H1 (cell line): ENCODE measurements at regions not wholly inside any gene's neighbourhood (a gene's known extent, or its start where the extent isn't known, plus 50 kb on each side); places are given as distances from the start of the nearest gene placed in this dataset.
"Not testable (repeated sequence)": the region's sequence is repeated elsewhere in the genome, so short reads cannot be mapped to it uniquely, and the experiment has no call there.

Source experiments
- CTCF ChIA-PET: fragments of 300-600 bp; sonication (Branson Sonifier 250); formaldehyde crosslinking; loops from one replicate; lab custom pipeline; 2021; ENCODE audit not compliant: partially characterized antibody; lab: Charles Lee
- POLR2A ChIA-PET: fragments of 300-600 bp; sonication (Branson Sonifier 250); formaldehyde crosslinking; loops from one replicate; lab custom pipeline; 2021; ENCODE audit warnings: inconsistent platforms; ENCODE audit not compliant: partially characterized antibody; lab: Charles Lee
- DNase-seq, 2 experiments: peaks; one replicate each; pipeline versions ENCODE4 v3.0.0 to v3.0.0-alpha.2; 2010 to 2022; ENCODE audit warnings: low spot score in 2 of 2, low read depth in 1 of 2, mixed read lengths in 1 of 2
- FAIRE-seq: peaks from 2 replicates; lab custom pipeline; 2011; peaks lifted over from hg19 to GRCh38; lab: Jason Lieb, UNC
- H2AFZ ChIP-seq: 2 replicates; pipeline ENCODE4 v1.8.1; 2012; ENCODE audit warnings: low read length, inconsistent platforms
- H2AK5ac ChIP-seq: 2 replicates; pipeline ENCODE4 v1.6.1; 2013; ENCODE audit warnings: low read depth, low read length
- H2BK120ac ChIP-seq: replicated peaks from 2 replicates; pipeline ENCODE3; 2013; ENCODE audit warnings: low read depth, low read length, inconsistent platforms
- H2BK12ac ChIP-seq: 2 replicates; pipeline ENCODE4 v1.6.1; 2013; ENCODE audit warnings: low read depth, low read length
- H2BK15ac ChIP-seq: 2 replicates; pipeline ENCODE4 v1.6.1; 2013; ENCODE audit warnings: low read length
- H2BK20ac ChIP-seq: 2 replicates; pipeline ENCODE4 v1.6.1; 2013; ENCODE audit warnings: low read length
- H2BK5ac ChIP-seq: 2 replicates; pipeline ENCODE4 v1.6.1; 2013; ENCODE audit warnings: low read depth, low read length
- H3K14ac ChIP-seq: 2 replicates; pipeline ENCODE4 v1.6.1; 2013; ENCODE audit warnings: inconsistent platforms; ENCODE audit not compliant: insufficient read length
- H3K18ac ChIP-seq: 2 replicates; pipeline ENCODE4 v1.6.1; 2013; ENCODE audit warnings: low read length; ENCODE audit errors: extremely low read depth
- H3K23ac ChIP-seq: 2 replicates; pipeline ENCODE4 v1.6.1; 2013; ENCODE audit warnings: inconsistent platforms; ENCODE audit not compliant: insufficient read length
- H3K23me2 ChIP-seq: 2 replicates; pipeline ENCODE4 v1.6.1; 2013; ENCODE audit warnings: low read depth, low read length
- H3K27ac ChIP-seq: 2 replicates; pipeline ENCODE4 v1.6.1; 2011; ENCODE audit warnings: low read depth, low read length, inconsistent platforms
- H3K27me3 ChIP-seq, 4 experiments: replicated peaks in 1 of 4; 1 replicate in 1 of 4; 2 replicates in 3 of 4; pipeline versions ENCODE4 v1.6.1 to v1.8.1; 2011 to 2013; ENCODE audit warnings: low read length in 3 of 4, mild to moderate bottlenecking in 3 of 4, inconsistent platforms in 2 of 4, mixed read lengths in 2 of 4, moderate library complexity in 1 of 4; ENCODE audit not compliant: control insufficient read depth in 3 of 4, insufficient read depth in 3 of 4; ENCODE audit errors: extremely low read depth in 1 of 4
- H3K36me3 ChIP-seq, 4 experiments: 2 replicates each; pipeline versions ENCODE4 v1.6.1 to v1.8.1; 2011 to 2013; ENCODE audit warnings: mild to moderate bottlenecking in 4 of 4, low read length in 3 of 4, moderate library complexity in 2 of 4, control low read depth in 1 of 4, inconsistent platforms in 1 of 4; ENCODE audit not compliant: insufficient read depth in 4 of 4, control insufficient read depth in 2 of 4
- H3K4ac ChIP-seq: replicated peaks from 2 replicates; pipeline ENCODE3; 2013; ENCODE audit warnings: low read length, low read depth, mixed read lengths, inconsistent platforms; ENCODE audit not compliant: insufficient read length
- H3K4me1 ChIP-seq, 4 experiments: replicated peaks in 1 of 4; 1 replicate in 1 of 4; 2 replicates in 3 of 4; pipeline versions ENCODE4 v1.6.1 to v1.8.1; 2011 to 2013; ENCODE audit warnings: low read length in 3 of 4, inconsistent platforms in 2 of 4, mixed read lengths in 1 of 4; ENCODE audit not compliant: insufficient read depth in 4 of 4, control insufficient read depth in 3 of 4
- H3K4me2 ChIP-seq, 2 experiments: 2 replicates each; pipeline versions ENCODE4 v1.6.1 to v1.8.1; 2011 to 2013; ENCODE audit warnings: low read depth in 2 of 2, low read length in 2 of 2, control low read depth in 1 of 2, inconsistent platforms in 1 of 2, mild to moderate bottlenecking in 1 of 2; ENCODE audit not compliant: insufficient read depth in 1 of 2
- H3K4me3 ChIP-seq, 4 experiments: fragments of 200-600, 300-600 bp in 1 of 4; sonication (generic), shearing (Covaris generic), sonication (Bioruptor Twin) in 1 of 4; 2 replicates each; pipeline versions ENCODE4 v1.5.1 to v1.8.1; 2011 to 2016; ENCODE audit warnings: low read length in 4 of 4, low read depth in 3 of 4, control low read depth in 2 of 4, inconsistent platforms in 2 of 4, mild to moderate bottlenecking in 2 of 4, mixed read lengths in 1 of 4, moderate library complexity in 1 of 4; ENCODE audit not compliant: insufficient read depth in 2 of 4; ENCODE audit errors: extremely low read depth in 1 of 4
- H3K56ac ChIP-seq: replicated peaks from 2 replicates; pipeline ENCODE3; 2013; ENCODE audit warnings: low read depth, mild to moderate bottlenecking, mixed read lengths, low read length, inconsistent platforms; ENCODE audit not compliant: insufficient read length
- H3K79me1 ChIP-seq: 2 replicates; pipeline ENCODE4 v1.6.1; 2013; ENCODE audit warnings: low read depth, low read length, control low read depth
- H3K79me2 ChIP-seq, 2 experiments: 2 replicates each; pipeline versions ENCODE4 v1.6.1 to v1.8.1; 2012 to 2013; ENCODE audit warnings: low read length in 2 of 2, mild to moderate bottlenecking in 2 of 2, inconsistent platforms in 1 of 2; ENCODE audit not compliant: insufficient read depth in 2 of 2, control insufficient read depth in 1 of 2
- H3K9ac ChIP-seq, 4 experiments: replicated peaks in 1 of 4; 1 replicate in 1 of 4; 2 replicates in 3 of 4; pipeline versions ENCODE4 v1.6.1 to v1.8.1; 2011 to 2013; ENCODE audit warnings: low read depth in 3 of 4, low read length in 3 of 4, control low read depth in 2 of 4, mild to moderate bottlenecking in 2 of 4, moderate library complexity in 2 of 4, inconsistent platforms in 1 of 4; ENCODE audit errors: extremely low read depth in 1 of 4
- H3K9me3 ChIP-seq, 2 experiments: 2 replicates each; pipeline versions ENCODE4 v1.6.1 to v1.8.1; 2012 to 2013; ENCODE audit warnings: mild to moderate bottlenecking in 2 of 2, moderate library complexity in 2 of 2, control low read depth in 1 of 2, inconsistent platforms in 1 of 2, low read depth in 1 of 2, low read length in 1 of 2, mixed read lengths in 1 of 2; ENCODE audit not compliant: insufficient read depth in 2 of 2
- H4K20me1 ChIP-seq, 2 experiments: replicated peaks in 1 of 2; 2 replicates each; pipeline versions ENCODE3 to v1.8.1; 2011 to 2013; ENCODE audit warnings: inconsistent platforms in 2 of 2, low read length in 2 of 2, mild to moderate bottlenecking in 1 of 2; ENCODE audit not compliant: insufficient read depth in 2 of 2, control insufficient read depth in 1 of 2
- H4K5ac ChIP-seq: 2 replicates; pipeline ENCODE4 v1.6.1; 2013; ENCODE audit warnings: low read length, low read depth, mixed read lengths, inconsistent platforms; ENCODE audit not compliant: insufficient read length
- H4K8ac ChIP-seq: 2 replicates; pipeline ENCODE4 v1.8.0; 2013; ENCODE audit warnings: mild to moderate bottlenecking, moderate library complexity, low read length, inconsistent platforms; ENCODE audit not compliant: insufficient read depth; ENCODE audit errors: extremely low read depth
- H4K91ac ChIP-seq: replicated peaks from 2 replicates; pipeline ENCODE3; 2013; ENCODE audit warnings: low read length, mixed read lengths, inconsistent platforms; ENCODE audit not compliant: insufficient read length
- WGBS, 2 experiments: shearing (Covaris generic) in 1 of 2; methylation state at CpG; one replicate each; pipeline versions ENCODE4 v1.1.6 to v1.1.7; 2013 to 2015; ENCODE audit warnings: low lambda C conversion rate in 2 of 2, mixed read lengths in 2 of 2, inconsistent platforms in 1 of 2, low coverage in 1 of 2, missing lambda C conversion rate in 1 of 2; ENCODE audit not compliant: insufficient replicate concordance in 2 of 2, insufficient coverage in 1 of 2, insufficient read length in 1 of 2; ENCODE audit errors: extremely low coverage in 1 of 2, missing lambda C conversion rate in 1 of 2; 5-methylcytosine and 5-hydroxymethylcytosine counted together

GRCh38 chr6:7030968-7031367 is 76.8 kb upstream of the RREB1 start:
- POLR2A ChIA-PET, result not testable (repeated sequence)

More at GRCh38 chr6:7030968-7031367, 76.8 kb upstream of the RREB1 start:
- H3K4me3 ChIP-seq, H3K4me2 ChIP-seq, H3K79me1 ChIP-seq, H3K27ac ChIP-seq, H3K4ac ChIP-seq, H3K23me2 ChIP-seq, H2BK20ac ChIP-seq, H3K36me3 ChIP-seq, H3K79me2 ChIP-seq, H2BK120ac ChIP-seq, H3K9ac ChIP-seq, H2AK5ac ChIP-seq, FAIRE-seq, H2BK5ac ChIP-seq, H3K4me1 ChIP-seq, H3K23ac ChIP-seq, H3K14ac ChIP-seq, H3K27me3 ChIP-seq, H2BK15ac ChIP-seq, H4K20me1 ChIP-seq, H3K18ac ChIP-seq, H4K8ac ChIP-seq, H2AFZ ChIP-seq, CTCF ChIA-PET, H4K91ac ChIP-seq, H2BK12ac ChIP-seq, H4K5ac ChIP-seq, DNase-seq, H3K56ac ChIP-seq: not testable (repeated sequence)
- WGBS, 2 experiments, result 67% methylated on average over 4 of the region's 4 CpGs; no CpG with 5 or more reads in 1 of the 2 experiments
- peaks cover 7 to 10% of the 10 kb centered on the region in 2 experiments; a peak in 3 of 4 replicates for H3K9me3 ChIP-seq
